Astrocyte of the spinal cord (primary cell): ENCODE measurements at regions not wholly inside any gene's neighbourhood (a gene's known extent, or its start where the extent isn't known, plus 50 kb on each side); places are given as distances from the start of the nearest gene placed in this dataset.
"Not testable (repeated sequence)": the region's sequence is repeated elsewhere in the genome, so short reads cannot be mapped to it uniquely, and the experiment has no call there.

Experiments used
- DNase-seq: peaks from one replicate; pipeline ENCODE4 v3.0.0; 2011; ENCODE audit warnings: low read depth, low spot score
- H3K4me3 ChIP-seq: 2 replicates; pipeline ENCODE4 v1.5.1; 2011; ENCODE audit warnings: low read depth, mild to moderate bottlenecking, low read length, moderate library complexity
- in situ Hi-C: cut with HindIII; loops from 2 replicates; pipeline ENCODE4 v1.10.0; 2017; ENCODE audit warnings: low sequenced_read_pairs
- TF ChIP-seq, protein P1 (sequence below): IDR thresholded peaks from 2 replicates; pipeline ENCODE4 v1.5.1; 2012; ENCODE audit warnings: low read depth, mild to moderate bottlenecking, low read length, inconsistent platforms

GRCh38 chr11:22089609-22090008, 103.3 kb upstream of the ANO5 start:
- DNase-seq = no peak
- in situ Hi-C loops = no loop called here
- no peak overlapping the region for H3K4me3 ChIP-seq
- TF ChIP-seq, protein P1, sequence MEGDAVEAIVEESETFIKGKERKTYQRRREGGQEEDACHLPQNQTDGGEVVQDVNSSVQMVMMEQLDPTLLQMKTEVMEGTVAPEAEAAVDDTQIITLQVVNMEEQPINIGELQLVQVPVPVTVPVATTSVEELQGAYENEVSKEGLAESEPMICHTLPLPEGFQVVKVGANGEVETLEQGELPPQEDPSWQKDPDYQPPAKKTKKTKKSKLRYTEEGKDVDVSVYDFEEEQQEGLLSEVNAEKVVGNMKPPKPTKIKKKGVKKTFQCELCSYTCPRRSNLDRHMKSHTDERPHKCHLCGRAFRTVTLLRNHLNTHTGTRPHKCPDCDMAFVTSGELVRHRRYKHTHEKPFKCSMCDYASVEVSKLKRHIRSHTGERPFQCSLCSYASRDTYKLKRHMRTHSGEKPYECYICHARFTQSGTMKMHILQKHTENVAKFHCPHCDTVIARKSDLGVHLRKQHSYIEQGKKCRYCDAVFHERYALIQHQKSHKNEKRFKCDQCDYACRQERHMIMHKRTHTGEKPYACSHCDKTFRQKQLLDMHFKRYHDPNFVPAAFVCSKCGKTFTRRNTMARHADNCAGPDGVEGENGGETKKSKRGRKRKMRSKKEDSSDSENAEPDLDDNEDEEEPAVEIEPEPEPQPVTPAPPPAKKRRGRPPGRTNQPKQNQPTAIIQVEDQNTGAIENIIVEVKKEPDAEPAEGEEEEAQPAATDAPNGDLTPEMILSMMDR = no peak

DNA sequence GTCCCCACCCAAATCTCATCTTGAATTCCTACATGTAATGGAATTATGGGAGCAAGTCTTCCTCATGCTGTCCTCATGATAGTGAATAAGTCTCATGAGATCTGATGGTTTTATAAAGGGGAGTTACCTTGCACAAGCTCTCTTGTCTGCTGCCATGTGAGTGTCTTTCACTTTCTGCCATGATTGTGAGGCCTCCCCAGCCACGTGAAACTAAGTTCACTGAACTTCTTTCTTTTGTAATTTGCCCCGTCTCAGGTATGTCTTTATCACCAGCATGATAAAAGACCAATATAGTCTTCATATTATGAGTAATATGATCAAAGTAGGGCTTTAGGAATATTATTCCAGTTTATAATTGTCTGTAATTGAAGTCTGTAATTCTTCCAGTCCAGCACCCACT, 86.3 kb upstream of the ANO5 start:
- no peak overlapping the region for H3K4me3 ChIP-seq
- no peak for DNase-seq
- in situ Hi-C loops = no loop called here
- TF ChIP-seq, protein P1 = no peak

GRCh38 chr11:22115470-22116029, 77.3 kb upstream of the ANO5 start:
- in situ Hi-C loops = no loop called here
- no peak overlapping the region for H3K4me3 ChIP-seq
- TF ChIP-seq, protein P1 = no peak
- no peak for DNase-seq

GRCh38 chr11:22127981-22128380, 64.9 kb upstream of the ANO5 start:
- H3K4me3 ChIP-seq = not testable (repeated sequence)

GRCh38 chr11:22130462-22131053, 62.3 kb upstream of the ANO5 start:
- no peak overlapping the region for H3K4me3 ChIP-seq
- in situ Hi-C loops = no loop called here
- TF ChIP-seq, protein P1 = no peak
- no peak for DNase-seq

More at GRCh38 chr11:22127981-22128380, 64.9 kb upstream of the ANO5 start:
- DNase-seq, in situ Hi-C loops: not testable (repeated sequence)

GRCh38 chr11:22133776-22134175, 59.1 kb upstream of the ANO5 start:
- TF ChIP-seq, protein P1 = no peak
- H3K4me3 ChIP-seq = no peak overlapping the region
- in situ Hi-C loops = no loop called here
- DNase-seq = no peak

GRCh38 chr11:22138264-22138663, 54.6 kb upstream of the ANO5 start:
- H3K4me3 ChIP-seq = no peak overlapping the region

More at GRCh38 chr11:22138264-22138663, 54.6 kb upstream of the ANO5 start:
- TF ChIP-seq, protein P1 = no peak
- no peak for DNase-seq
- in situ Hi-C loops = no loop called here
